ENCODE measurements at regions not wholly inside any gene's neighbourhood (a gene's known extent, or its start where the extent isn't known, plus 50 kb on each side); places are given as distances from the start of the nearest gene placed in this dataset.

GRCh38 chr6:167479301-167479700, 154.4 kb downstream of the TTLL2 start:
- no peak for TF ChIP-seq CTCF (conservative IDR thresholded peaks at IDR 0.05)
- TF ChIP-seq ZFX (IDR thresholded peaks at IDR 0.05), result no peak

All from C4-2B (cell line).